DOHH2 (cell line): ENCODE measurements at regions not wholly inside any gene's neighbourhood (a gene's known extent, or its start where the extent isn't known, plus 50 kb on each side); places are given as distances from the start of the nearest gene placed in this dataset.

Experiments used
- H3F3A ChIP-seq: fragments of 200-600 bp; sonication (generic), shearing (Covaris generic); 2 replicates; pipeline ENCODE4 v1.6.0; 2016; ENCODE audit warnings: antibody characterized with exemption, mild to moderate bottlenecking; ENCODE audit not compliant: control insufficient read depth, insufficient read depth
- H3K27ac ChIP-seq: fragments of 200-600 bp; sonication (generic); 2 replicates; pipeline ENCODE4 v1.5.1; 2014; ENCODE audit warnings: low read depth, mild to moderate bottlenecking, low read length, moderate library complexity
- H3K27me3 ChIP-seq: fragments of 200-600 bp; sonication (generic); 2 replicates; pipeline ENCODE4 v1.6.1; 2014; ENCODE audit warnings: mild to moderate bottlenecking, low read length, mixed read lengths; ENCODE audit not compliant: control insufficient read depth
- H3K36me3 ChIP-seq: fragments of 200-600 bp; sonication (generic); 2 replicates; pipeline ENCODE4 v1.6.1; 2014; ENCODE audit warnings: mild to moderate bottlenecking, low read length, moderate library complexity, mixed read lengths; ENCODE audit not compliant: control insufficient read depth
- H3K4me1 ChIP-seq: fragments of 200-600 bp; sonication (generic); 2 replicates; pipeline ENCODE4 v1.6.1; 2014; ENCODE audit warnings: mild to moderate bottlenecking, low read length, mixed read lengths; ENCODE audit not compliant: control insufficient read depth
- H3K4me2 ChIP-seq: fragments of 200-600 bp; sonication (generic); 2 replicates; pipeline ENCODE4 v1.6.0; 2014; ENCODE audit warnings: mild to moderate bottlenecking, low read length, moderate library complexity
- H3K4me3 ChIP-seq: fragments of 200-600 bp; sonication (generic); 2 replicates; pipeline ENCODE4 v1.5.1; 2014; ENCODE audit warnings: mild to moderate bottlenecking, low read length, mixed read lengths
- H3K79me2 ChIP-seq: fragments of 200-600 bp; sonication (generic); 2 replicates; pipeline ENCODE4 v1.6.1; 2014; ENCODE audit warnings: mild to moderate bottlenecking, low read length, mixed read lengths; ENCODE audit not compliant: control insufficient read depth
- H3K9me2 ChIP-seq: fragments of 200-600 bp; sonication (generic); replicated peaks from 2 replicates; pipeline ENCODE4 v1.6.1; 2014; ENCODE audit warnings: mild to moderate bottlenecking, low read length, mixed read lengths; ENCODE audit not compliant: control insufficient read depth
- H3K9me3 ChIP-seq: fragments of 200-600 bp; sonication (generic); 2 replicates; pipeline ENCODE4 v1.6.1; 2014; ENCODE audit warnings: antibody characterized with exemption, low read length, mixed read lengths; ENCODE audit not compliant: control insufficient read depth, insufficient read depth
- H4K20me1 ChIP-seq: fragments of 200-600 bp; sonication (generic); 2 replicates; pipeline ENCODE4 v1.6.0; 2014; ENCODE audit warnings: low read depth, mild to moderate bottlenecking, antibody characterized with exemption, low read length, moderate library complexity; ENCODE audit not compliant: control insufficient read depth, insufficient read depth
- EZH2phosphoT487 ChIP-seq: fragments of 200-600 bp; sonication (generic); IDR thresholded peaks from 2 replicates; pipeline ENCODE4 v1.6.1; 2017; ENCODE audit warnings: borderline replicate concordance, mild to moderate bottlenecking, antibody characterized with exemption, low read length, moderate library complexity, mixed read lengths
- TF ChIP-seq, protein P1 (sequence below): fragments of 200-600 bp; sonication (generic); IDR thresholded peaks from one replicate; pipeline ENCODE4 v1.5.1; 2014; ENCODE audit warnings: antibody characterized with exemption, mild to moderate bottlenecking, low read depth, low read length; ENCODE audit not compliant: poor library complexity, severe bottlenecking

DNA sequence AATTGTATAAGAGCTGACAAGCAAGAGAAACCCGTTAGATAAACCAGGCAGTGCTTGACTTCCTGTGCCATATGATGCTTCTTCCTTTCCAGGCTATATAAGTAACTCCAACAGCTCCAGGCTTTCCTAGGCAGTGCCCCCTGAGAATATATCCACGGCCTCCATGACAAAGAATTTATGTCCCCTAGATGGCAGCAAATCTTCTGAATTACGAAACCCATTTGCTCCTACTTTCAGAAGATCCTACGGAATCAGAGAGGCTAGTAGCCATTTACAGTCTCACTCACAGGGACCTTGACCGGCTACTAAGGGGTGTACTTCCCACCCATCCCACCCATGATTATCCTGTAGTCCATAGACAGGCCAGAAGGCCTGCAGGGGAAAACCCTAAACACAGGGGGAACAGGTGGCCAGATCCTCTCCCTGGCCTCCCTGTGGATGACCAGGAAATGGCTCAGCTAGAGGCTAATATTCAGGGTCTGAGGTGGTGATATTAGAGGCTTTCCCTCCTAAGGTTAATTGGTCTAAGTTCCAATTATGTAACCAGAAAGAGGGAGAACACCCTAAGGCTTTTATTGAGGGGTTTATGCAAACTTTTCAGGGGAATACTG, 77.2 kb upstream of the DCD start:
- no peak overlapping the region for H3K27ac ChIP-seq

DNA sequence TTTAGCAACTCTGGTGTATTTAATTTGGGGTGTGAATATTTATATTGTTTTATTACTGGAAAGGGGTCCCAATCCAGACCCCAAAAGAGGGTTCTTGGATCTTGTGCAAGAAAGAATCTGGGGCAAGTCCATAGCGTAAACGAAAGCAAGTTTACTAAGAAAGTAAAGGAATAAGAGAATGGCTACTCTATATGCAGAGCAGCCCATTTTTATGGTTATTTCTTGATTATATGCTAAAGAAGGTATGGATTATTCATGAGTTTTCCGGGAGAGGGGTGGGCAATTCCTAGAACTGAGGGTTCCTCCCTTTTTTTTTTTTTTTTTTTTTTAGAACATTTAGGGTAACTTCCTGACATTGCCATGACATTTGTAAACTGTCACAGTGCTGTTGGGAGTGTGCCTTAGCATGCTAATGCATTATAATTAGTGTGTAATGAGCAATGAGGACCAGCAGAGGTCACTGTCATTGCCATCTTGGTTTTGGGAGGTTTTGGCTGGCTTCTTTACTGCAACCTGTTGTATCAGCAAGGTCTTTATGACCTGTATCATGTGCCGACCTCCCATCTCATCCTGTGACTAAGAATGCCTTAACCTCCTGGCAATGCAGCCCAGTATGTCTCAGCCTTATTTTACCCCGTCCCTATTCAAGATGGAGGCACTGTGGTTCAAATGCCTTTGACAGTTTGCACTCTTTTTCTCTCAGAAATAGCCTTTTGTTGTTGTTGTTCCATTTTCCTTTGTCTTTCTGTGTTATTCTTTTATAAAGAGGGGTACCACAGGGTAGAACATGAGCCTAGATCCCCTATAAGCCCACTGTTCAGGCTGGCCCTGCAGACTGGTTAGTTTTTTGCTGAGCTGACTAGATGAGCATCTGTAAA, 75.5 kb upstream of the DCD start:
- Histone ChIP-seq H3K4me3 (no peak overlapping the region), H3K27me3 (peaks cover 4% of the 10 kb centered on the region), H3K36me3 (no peaks in the 10 kb centered on the region), H3K4me2 (no peak overlapping the region), H3K27ac (no peak overlapping the region), H4K20me1 (no peaks in the 10 kb centered on the region), H3F3A (no peaks in the 10 kb centered on the region), H3K4me1 (peaks cover 4% of the 10 kb centered on the region), H3K9me2 (no peaks in the 10 kb centered on the region), H3K9me3 (no peaks in the 10 kb centered on the region), H3K79me2 (no peaks in the 10 kb centered on the region)
- TF ChIP-seq, protein P1, sequence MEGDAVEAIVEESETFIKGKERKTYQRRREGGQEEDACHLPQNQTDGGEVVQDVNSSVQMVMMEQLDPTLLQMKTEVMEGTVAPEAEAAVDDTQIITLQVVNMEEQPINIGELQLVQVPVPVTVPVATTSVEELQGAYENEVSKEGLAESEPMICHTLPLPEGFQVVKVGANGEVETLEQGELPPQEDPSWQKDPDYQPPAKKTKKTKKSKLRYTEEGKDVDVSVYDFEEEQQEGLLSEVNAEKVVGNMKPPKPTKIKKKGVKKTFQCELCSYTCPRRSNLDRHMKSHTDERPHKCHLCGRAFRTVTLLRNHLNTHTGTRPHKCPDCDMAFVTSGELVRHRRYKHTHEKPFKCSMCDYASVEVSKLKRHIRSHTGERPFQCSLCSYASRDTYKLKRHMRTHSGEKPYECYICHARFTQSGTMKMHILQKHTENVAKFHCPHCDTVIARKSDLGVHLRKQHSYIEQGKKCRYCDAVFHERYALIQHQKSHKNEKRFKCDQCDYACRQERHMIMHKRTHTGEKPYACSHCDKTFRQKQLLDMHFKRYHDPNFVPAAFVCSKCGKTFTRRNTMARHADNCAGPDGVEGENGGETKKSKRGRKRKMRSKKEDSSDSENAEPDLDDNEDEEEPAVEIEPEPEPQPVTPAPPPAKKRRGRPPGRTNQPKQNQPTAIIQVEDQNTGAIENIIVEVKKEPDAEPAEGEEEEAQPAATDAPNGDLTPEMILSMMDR: peak; percentile 67
- no peak for TF ChIP-seq EZH2phosphoT487

More for the DNA sequence above, 77.2 kb upstream of the DCD start:
- no peaks in the 10 kb centered on the region for H3K36me3 ChIP-seq
- no peak overlapping the region for H3K4me2 ChIP-seq
- H3F3A ChIP-seq: no peaks in the 10 kb centered on the region
- no peaks in the 10 kb centered on the region for H3K9me3 ChIP-seq
- peaks cover 4% of the 10 kb centered on the region for H3K27me3 ChIP-seq
- TF ChIP-seq, protein P1: peak; percentile 43
- TF ChIP-seq EZH2phosphoT487: no peak
- H4K20me1 ChIP-seq: no peaks in the 10 kb centered on the region
- H3K9me2 ChIP-seq: no peaks in the 10 kb centered on the region
- no peak overlapping the region for H3K4me3 ChIP-seq
- H3K79me2 ChIP-seq: no peaks in the 10 kb centered on the region
- peaks cover 2% of the 10 kb centered on the region; the same call in 1 of the 2 replicates for H3K4me1 ChIP-seq

DNA sequence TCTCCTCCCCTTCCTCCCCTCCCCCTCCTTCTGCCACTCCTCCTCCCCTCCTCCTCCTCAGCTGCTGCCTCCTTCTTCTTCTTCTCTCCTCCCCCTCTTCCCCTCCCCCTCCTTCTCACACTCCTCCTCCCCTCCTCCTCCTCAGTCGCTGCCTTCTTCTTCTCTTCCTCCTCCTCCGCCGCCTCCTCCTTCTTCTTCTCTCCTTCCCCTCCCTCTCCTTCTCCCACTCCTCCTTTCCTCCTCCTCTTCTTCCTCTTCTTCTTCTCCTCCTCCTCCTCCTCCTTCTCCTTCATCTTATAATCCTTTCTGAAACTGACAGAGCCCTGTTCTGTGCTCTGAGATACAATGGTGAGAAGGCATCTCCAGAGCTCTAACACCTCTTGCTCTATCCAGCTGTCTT, 73.1 kb upstream of the DCD start:
- Histone ChIP-seq H3K79me2 (no peaks in the 10 kb centered on the region), H3K4me2 (no peak overlapping the region), H3F3A (no peaks in the 10 kb centered on the region), H3K4me1 (peaks cover 4% of the 10 kb centered on the region), H3K27me3 (peaks cover 4% of the 10 kb centered on the region), H3K36me3 (no peaks in the 10 kb centered on the region), H3K9me2 (no peaks in the 10 kb centered on the region), H3K4me3 (no peak overlapping the region), H3K9me3 (no peaks in the 10 kb centered on the region), H4K20me1 (no peaks in the 10 kb centered on the region), H3K27ac (no peak overlapping the region)
- no peak for TF ChIP-seq EZH2phosphoT487
- TF ChIP-seq, protein P1: no peak
